ENCODE measurements at regions not wholly inside any gene's neighbourhood (a gene's known extent, or its start where the extent isn't known, plus 50 kb on each side); places are given as distances from the start of the nearest gene placed in this dataset.

- Histone ChIP-seq H3K27ac (ENCODE audit: low read depth, low read length) (no peak overlapping the region), H3K4me2 (ENCODE audit: low read length) (no peak overlapping the region), H4K20me1 (ENCODE audit: control insufficient read depth, insufficient read depth, low read depth, low read length) (no peaks in the 10 kb centered on the region), H3K9me3 (ENCODE audit: control insufficient read depth, insufficient read depth, low read length) (no peaks in the 10 kb centered on the region), H3K27me3 (ENCODE audit: control insufficient read depth, low read length) (no peaks in the 10 kb centered on the region), H3K9me2 (replicated peaks; ENCODE audit: control insufficient read depth, low read length) (no peaks in the 10 kb centered on the region), H3F3A (ENCODE audit: control insufficient read depth, insufficient read depth) (no peaks in the 10 kb centered on the region), H3K4me1 (ENCODE audit: control insufficient read depth, low read length) (no peaks in the 10 kb centered on the region), H3K4me3 (ENCODE audit: low read length) (no peak overlapping the region), H3K36me3 (ENCODE audit: control insufficient read depth, low read length) (no peaks in the 10 kb centered on the region), H3K79me2 (ENCODE audit: control insufficient read depth, low read length) (no peaks in the 10 kb centered on the region)
- TF ChIP-seq EZH2phosphoT487 (IDR thresholded peaks at IDR 0.05; ENCODE audit: borderline replicate concordance, low read length) (no peak), CTCF (IDR thresholded peaks at IDR 0.05; ENCODE audit: low read depth, low read length, poor library complexity, severe bottlenecking) (no peak)
Measured at GRCh38 chr9:16255217-16255616, 615.3 kb downstream of the BNC2 start.

- no peaks in the 10 kb centered on the region for H3K4me1 ChIP-seq (ENCODE audit: control insufficient read depth, low read length)
Measured at GRCh38 chr9:16257604-16258003, 612.9 kb downstream of the BNC2 start.

GRCh38 chr9:16258191-16258590 is 612.3 kb downstream of the BNC2 start:
- no peaks in the 10 kb centered on the region for H3K36me3 ChIP-seq (ENCODE audit: control insufficient read depth, low read length)
- no peaks in the 10 kb centered on the region for H3K9me2 ChIP-seq (replicated peaks; ENCODE audit: control insufficient read depth, low read length)
- no peaks in the 10 kb centered on the region for H3K27me3 ChIP-seq (ENCODE audit: control insufficient read depth, low read length)
- no peak overlapping the region for H3K27ac ChIP-seq (ENCODE audit: low read depth, low read length)
- no peaks in the 10 kb centered on the region for H3F3A ChIP-seq (ENCODE audit: control insufficient read depth, insufficient read depth)
- H3K4me2 ChIP-seq (ENCODE audit: low read length), result no peak overlapping the region
- TF ChIP-seq CTCF (IDR thresholded peaks at IDR 0.05; ENCODE audit: low read depth, low read length, poor library complexity, severe bottlenecking) (no peak), EZH2phosphoT487 (IDR thresholded peaks at IDR 0.05; ENCODE audit: borderline replicate concordance, low read length) (no peak)
- H3K4me3 ChIP-seq (ENCODE audit: low read length), result no peak overlapping the region
- H3K4me1 ChIP-seq (ENCODE audit: control insufficient read depth, low read length), result no peaks in the 10 kb centered on the region
- no peaks in the 10 kb centered on the region for H4K20me1 ChIP-seq (ENCODE audit: control insufficient read depth, insufficient read depth, low read depth, low read length)
- H3K9me3 ChIP-seq (ENCODE audit: control insufficient read depth, insufficient read depth, low read length), result no peaks in the 10 kb centered on the region
- H3K79me2 ChIP-seq (ENCODE audit: control insufficient read depth, low read length), result no peaks in the 10 kb centered on the region

More at GRCh38 chr9:16257604-16258003, 612.9 kb downstream of the BNC2 start:
- no peaks in the 10 kb centered on the region for H3K36me3 ChIP-seq (ENCODE audit: control insufficient read depth, low read length)
- H3F3A ChIP-seq (ENCODE audit: control insufficient read depth, insufficient read depth), result no peaks in the 10 kb centered on the region
- no peaks in the 10 kb centered on the region for H4K20me1 ChIP-seq (ENCODE audit: control insufficient read depth, insufficient read depth, low read depth, low read length)
- H3K9me2 ChIP-seq (replicated peaks; ENCODE audit: control insufficient read depth, low read length), result no peaks in the 10 kb centered on the region
- H3K4me2 ChIP-seq (ENCODE audit: low read length), result no peak overlapping the region
- TF ChIP-seq EZH2phosphoT487 (IDR thresholded peaks at IDR 0.05; ENCODE audit: borderline replicate concordance, low read length) (no peak), CTCF (IDR thresholded peaks at IDR 0.05; ENCODE audit: low read depth, low read length, poor library complexity, severe bottlenecking) (no peak)
- H3K4me3 ChIP-seq (ENCODE audit: low read length), result no peak overlapping the region
- H3K9me3 ChIP-seq (ENCODE audit: control insufficient read depth, insufficient read depth, low read length), result no peaks in the 10 kb centered on the region
- H3K27me3 ChIP-seq (ENCODE audit: control insufficient read depth, low read length), result no peaks in the 10 kb centered on the region
- H3K79me2 ChIP-seq (ENCODE audit: control insufficient read depth, low read length), result no peaks in the 10 kb centered on the region
- no peak overlapping the region for H3K27ac ChIP-seq (ENCODE audit: low read depth, low read length)

GRCh38 chr9:16258708-16259107 is 611.8 kb downstream of the BNC2 start:
- H3K27ac ChIP-seq (ENCODE audit: low read depth, low read length), result no peak overlapping the region
- no peak for TF ChIP-seq CTCF (IDR thresholded peaks at IDR 0.05; ENCODE audit: low read depth, low read length, poor library complexity, severe bottlenecking)
- no peak for TF ChIP-seq EZH2phosphoT487 (IDR thresholded peaks at IDR 0.05; ENCODE audit: borderline replicate concordance, low read length)
- H3K9me2 ChIP-seq (replicated peaks; ENCODE audit: control insufficient read depth, low read length), result no peaks in the 10 kb centered on the region
- H3K4me3 ChIP-seq (ENCODE audit: low read length), result no peak overlapping the region
- H3K36me3 ChIP-seq (ENCODE audit: control insufficient read depth, low read length), result no peaks in the 10 kb centered on the region
- no peaks in the 10 kb centered on the region for H3K27me3 ChIP-seq (ENCODE audit: control insufficient read depth, low read length)
- no peak overlapping the region for H3K4me2 ChIP-seq (ENCODE audit: low read length)
- no peaks in the 10 kb centered on the region for H3K79me2 ChIP-seq (ENCODE audit: control insufficient read depth, low read length)
- no peaks in the 10 kb centered on the region for H3K9me3 ChIP-seq (ENCODE audit: control insufficient read depth, insufficient read depth, low read length)
- H3K4me1 ChIP-seq (ENCODE audit: control insufficient read depth, low read length), result no peaks in the 10 kb centered on the region
- no peaks in the 10 kb centered on the region for H4K20me1 ChIP-seq (ENCODE audit: control insufficient read depth, insufficient read depth, low read depth, low read length)
- H3F3A ChIP-seq (ENCODE audit: control insufficient read depth, insufficient read depth), result no peaks in the 10 kb centered on the region
